GM18909 (cell line): ENCODE measurements at regions not wholly inside any gene's neighbourhood (a gene's known extent, or its start where the extent isn't known, plus 50 kb on each side); places are given as distances from the start of the nearest gene placed in this dataset.
"Not testable (repeated sequence)": the region's sequence is repeated elsewhere in the genome, so short reads cannot be mapped to it uniquely, and the experiment has no call there.

ENCODE experiments used
- ATAC-seq: cut with Tn5 transposase; IDR thresholded peaks from one replicate; pipeline ENCODE4 v1.9.1; 2021; ENCODE audit warnings: mild to moderate bottlenecking; ENCODE audit not compliant: unreplicated experiment, poor library complexity

DNA sequence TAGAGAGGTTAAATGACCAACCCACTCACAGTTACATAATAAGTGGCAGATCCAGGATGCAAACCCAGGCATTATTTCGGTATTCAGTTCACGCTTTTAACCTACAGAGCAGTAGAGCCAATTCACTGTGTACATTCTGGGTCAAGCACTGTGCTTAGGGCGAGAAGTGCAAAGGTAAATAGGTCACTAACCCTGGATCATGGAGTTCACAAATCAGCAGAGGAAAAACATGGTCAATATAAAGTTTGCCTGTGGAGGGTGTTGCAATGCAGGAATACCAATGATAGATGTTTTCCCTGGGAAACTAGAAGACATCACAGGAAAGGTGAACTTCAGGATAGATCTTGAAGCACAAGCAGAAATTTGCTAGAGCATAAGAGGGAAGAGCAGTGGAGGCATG, 253.4 kb upstream of the NFIA start:
- ATAC-seq = no peak

GRCh38 chr1:60826320-60827094, 255.9 kb upstream of the NFIA start:
- no peak for ATAC-seq

- ATAC-seq = no peak
Observed at GRCh38 chr1:60825593-60825992, 256.8 kb upstream of the NFIA start.

GRCh38 chr1:60823151-60823550, 259.2 kb upstream of the NFIA start:
- no peak for ATAC-seq

DNA sequence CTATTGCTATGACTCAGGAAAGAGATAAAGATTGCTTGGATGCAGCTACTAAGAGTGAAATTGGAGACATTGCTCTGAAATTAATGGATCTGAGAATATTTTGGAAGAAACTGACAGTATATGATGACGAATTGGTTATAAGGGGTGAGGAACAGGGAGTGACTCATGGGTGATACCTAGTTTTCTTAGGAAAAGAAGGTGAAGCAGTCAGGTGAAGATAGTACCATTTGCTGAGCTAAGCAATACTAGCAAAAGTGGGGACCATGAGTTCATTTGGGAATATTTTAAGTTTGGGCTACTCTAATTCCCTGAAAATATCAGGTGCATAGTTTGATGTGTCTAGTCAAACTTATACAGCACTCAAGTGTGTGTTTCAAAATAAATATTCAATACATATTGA, 260.1 kb upstream of the NFIA start:
- no peak for ATAC-seq

- ATAC-seq = no peak
Observed at GRCh38 chr1:60821156-60821555, 261.2 kb upstream of the NFIA start.

GRCh38 chr1:60818969-60819701, 263.2 kb upstream of the NFIA start:
- ATAC-seq = no peak

- no peak for ATAC-seq
Observed at GRCh38 chr1:60813071-60813470, 269.3 kb upstream of the NFIA start.

GRCh38 chr1:60809204-60809980, 273.0 kb upstream of the NFIA start:
- no peak for ATAC-seq

DNA sequence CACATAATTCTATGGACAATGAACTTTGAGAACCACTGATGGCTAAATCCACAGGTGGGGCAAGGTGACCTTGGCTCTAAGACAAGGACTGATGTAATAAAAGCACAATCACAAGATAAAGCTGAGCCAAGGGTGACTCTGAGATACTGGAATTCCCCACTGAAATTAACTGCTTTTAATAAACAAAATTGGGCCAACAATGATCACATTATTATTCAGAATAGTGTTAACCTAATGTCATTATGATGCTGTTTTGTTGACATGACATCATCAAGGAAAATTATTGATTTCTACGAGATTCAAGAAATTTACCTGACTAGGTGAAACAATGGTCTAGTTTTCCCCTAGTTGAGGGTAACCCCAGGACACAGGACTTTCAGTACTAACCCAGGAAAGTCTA, 273.7 kb upstream of the NFIA start:
- ATAC-seq = no peak

GRCh38 chr1:60802884-60803283, 279.5 kb upstream of the NFIA start:
- ATAC-seq = no peak

DNA sequence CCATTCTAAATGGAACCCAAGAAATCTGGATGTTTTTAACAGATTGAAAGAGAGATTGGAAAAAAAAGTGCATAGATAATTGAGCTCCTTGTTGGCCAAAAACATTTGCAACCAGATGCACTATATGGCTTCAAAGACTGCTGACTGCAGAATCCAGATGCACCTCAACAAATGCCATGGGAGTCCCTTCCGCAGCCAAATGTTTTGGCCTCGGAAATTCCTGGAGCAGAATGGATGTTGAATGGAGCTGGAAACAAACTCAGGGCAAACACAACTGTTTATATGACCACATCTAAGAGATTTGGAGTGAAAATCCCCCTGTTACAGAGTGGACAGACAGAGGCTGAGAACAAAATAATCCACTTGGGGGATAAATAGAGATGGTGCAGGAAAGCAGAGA, 285.0 kb upstream of the NFIA start:
- ATAC-seq = no peak

- no peak for ATAC-seq
Observed at GRCh38 chr1:60791226-60791625, 291.1 kb upstream of the NFIA start.

DNA sequence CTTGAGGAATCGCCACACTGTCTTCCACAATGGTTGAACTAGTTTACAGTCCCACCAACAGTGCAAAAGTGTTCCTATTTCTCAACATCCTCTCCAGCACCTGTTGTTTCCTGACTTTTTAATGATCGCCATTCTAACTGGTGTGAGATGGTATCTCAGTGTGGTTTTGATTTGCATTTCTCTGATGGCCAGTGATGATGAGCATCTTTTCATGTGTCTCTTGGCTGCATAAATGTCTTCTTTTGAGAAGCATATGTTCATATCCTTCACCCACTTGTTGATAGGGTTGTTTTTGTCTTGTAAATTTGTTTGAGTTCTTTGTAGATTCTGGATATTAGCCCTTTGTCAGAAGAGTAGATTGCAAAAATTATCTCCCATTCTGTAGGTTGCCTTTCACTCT, 309.3 kb upstream of the NFIA start:
- not testable (repeated sequence) for ATAC-seq

DNA sequence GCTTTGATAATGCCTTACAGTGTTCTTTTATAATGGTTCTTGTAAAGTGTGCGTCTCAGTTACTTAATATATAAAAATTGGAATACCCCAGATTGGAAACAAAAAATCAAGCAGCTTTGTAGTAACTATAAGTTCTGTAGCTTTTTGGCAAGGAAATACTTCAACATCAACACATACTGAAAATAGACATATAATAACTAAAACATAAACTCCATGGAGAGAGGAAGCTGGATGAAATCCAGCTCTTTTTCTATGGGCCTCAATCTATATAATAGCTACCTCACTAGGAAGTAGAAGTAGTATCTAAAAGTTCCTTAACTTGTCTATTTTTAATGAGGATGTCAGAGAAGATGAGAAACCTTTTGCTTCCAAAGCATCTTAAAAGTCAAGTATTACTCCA, 313.3 kb upstream of the NFIA start:
- ATAC-seq = no peak

- ATAC-seq = no peak
Observed at GRCh38 chr1:60765204-60765603, 317.2 kb upstream of the NFIA start.

DNA sequence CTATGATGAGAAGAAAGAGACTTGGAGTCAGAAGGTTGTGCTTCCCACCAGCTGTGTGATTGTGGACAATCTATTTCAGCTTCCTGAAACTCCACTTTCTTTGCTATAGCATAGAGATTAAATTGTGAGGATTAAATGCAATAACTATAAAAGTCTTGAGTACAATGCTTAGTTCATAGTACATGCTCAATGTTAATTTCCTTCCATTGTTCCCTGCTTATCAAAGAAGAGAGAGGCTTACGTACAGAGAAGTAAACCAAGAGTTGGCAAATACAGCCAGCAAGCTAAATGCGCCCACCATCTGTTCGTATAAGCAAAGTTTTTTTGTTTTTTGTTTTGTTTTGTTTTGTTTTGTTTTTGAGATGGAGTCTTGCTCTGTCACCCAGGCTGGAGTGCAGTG, 317.9 kb upstream of the NFIA start:
- ATAC-seq = no peak

- no peak for ATAC-seq
Observed at GRCh38 chr1:60763741-60764140, 318.6 kb upstream of the NFIA start.

DNA sequence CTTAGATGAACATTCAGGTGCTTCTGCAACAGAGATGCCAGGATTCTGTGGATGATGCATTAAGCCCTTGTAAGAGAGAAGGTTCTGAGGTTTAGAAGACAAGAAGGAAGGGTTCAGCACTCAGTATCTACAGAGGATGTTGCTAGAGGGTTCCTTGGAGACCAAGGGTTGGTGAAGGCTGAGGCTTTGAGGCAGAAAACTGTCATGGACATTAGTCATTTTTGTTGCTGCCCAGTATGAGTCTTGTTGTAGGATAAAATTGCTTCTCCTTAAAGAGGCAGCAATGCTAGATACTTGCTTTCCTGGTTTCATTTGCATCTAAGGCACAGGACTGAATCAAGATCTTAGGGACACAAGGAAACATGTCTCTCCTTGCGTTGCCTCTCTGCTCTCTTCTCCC, 319.4 kb upstream of the NFIA start:
- ATAC-seq = no peak

DNA sequence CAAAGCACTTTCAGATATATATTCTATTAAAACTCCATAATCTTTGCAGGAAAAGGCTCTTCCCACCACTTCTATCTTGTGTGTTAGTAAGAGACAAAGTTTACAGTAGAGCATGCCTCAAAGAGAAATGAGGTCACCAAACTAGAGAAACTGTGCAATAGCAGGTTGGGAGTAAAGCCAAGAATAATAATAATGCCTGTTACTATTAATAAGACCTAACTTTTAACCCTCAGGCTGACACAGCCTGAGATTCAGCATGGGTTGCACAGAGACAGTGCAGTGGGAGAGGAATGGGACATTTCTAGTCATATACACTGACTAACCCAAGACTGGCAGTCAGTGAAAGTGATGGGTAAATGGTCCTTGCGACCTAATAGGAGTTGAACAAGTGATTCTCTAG, 320.2 kb upstream of the NFIA start:
- ATAC-seq = no peak

DNA sequence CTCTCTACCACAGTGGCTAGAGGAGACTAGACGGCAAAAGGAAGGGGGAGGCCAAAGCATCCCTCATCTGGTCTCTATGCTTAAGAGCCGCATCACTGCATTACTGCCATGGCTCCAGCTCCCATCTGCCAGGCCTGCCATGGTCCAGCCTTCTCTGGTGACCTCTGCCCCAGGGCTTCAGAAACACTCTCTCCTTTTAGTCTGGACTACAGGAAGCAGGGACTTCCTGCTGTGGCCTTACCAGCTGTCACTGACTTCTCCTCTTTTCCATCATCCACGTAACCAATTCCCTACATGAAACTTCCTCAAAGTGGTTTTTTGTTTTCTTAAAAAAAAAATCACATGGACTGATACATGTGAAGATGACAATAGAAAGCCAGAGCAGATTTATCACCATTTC, 323.1 kb upstream of the NFIA start:
- ATAC-seq = no peak
